A549 (cell line): ENCODE measurements at regions not wholly inside any gene's neighbourhood (a gene's known extent, or its start where the extent isn't known, plus 50 kb on each side); places are given as distances from the start of the nearest gene placed in this dataset.

Experiments
- CBX2 ChIP-seq: fragments of 200-600 bp; sonication (generic); IDR thresholded peaks from 2 replicates; pipeline ENCODE4 v1.6.1; 2016; ENCODE audit warnings: low read depth, mild to moderate bottlenecking, borderline replicate concordance
- CBX8 ChIP-seq: fragments of 200-600 bp; sonication (generic); IDR thresholded peaks from 2 replicates; pipeline ENCODE4 v1.6.1; 2016
- GATA3 ChIP-seq: IDR thresholded peaks from 2 replicates; pipeline ENCODE4 v1.6.1; 2012; ENCODE audit warnings: borderline replicate concordance
- HDAC2 ChIP-seq: fragments of 200-600 bp; sonication (generic); IDR thresholded peaks from 2 replicates; pipeline ENCODE4 v1.6.1; 2016
- JUNB ChIP-seq: fragments of >200 bp; sonication (Bioruptor Twin); formaldehyde crosslinking; IDR thresholded peaks from 2 replicates; pipeline ENCODE4 v1.6.1; 2016
- KDM5A ChIP-seq: fragments of 200-600 bp; sonication (generic); IDR thresholded peaks from 2 replicates; pipeline ENCODE4 v1.6.1; 2016; ENCODE audit warnings: antibody characterized with exemption, mild to moderate bottlenecking
- MYC ChIP-seq: IDR thresholded peaks from 2 replicates; pipeline ENCODE4 v1.6.1; 2012; ENCODE audit warnings: mild to moderate bottlenecking, inconsistent platforms, low read length, improper control_type of control experiment, borderline replicate concordance
- NFE2L2 ChIP-seq: fragments of 150-350 bp; conservative IDR thresholded peaks from 2 replicates; pipeline ENCODE4 v1.6.1; 2014; ENCODE audit warnings: low read length
- NR3C1 ChIP-seq: fragments of >200 bp; sonication (Bioruptor Twin); formaldehyde crosslinking; IDR thresholded peaks from 3 replicates; pipeline ENCODE4 v1.6.1; 2017
- POLR2A ChIP-seq: IDR thresholded peaks from 2 replicates; pipeline ENCODE4 v1.6.1; 2012; ENCODE audit warnings: mild to moderate bottlenecking, low read length
- ZC3H11A ChIP-seq: fragments of 450-650 bp; IDR thresholded peaks from 2 replicates; pipeline ENCODE4 v1.6.1; 2014; ENCODE audit warnings: antibody characterized with exemption, mild to moderate bottlenecking
- TF ChIP-seq, protein P1 (sequence below): fragments of >200 bp; sonication (Bioruptor Twin); formaldehyde crosslinking; IDR thresholded peaks from 3 replicates; pipeline ENCODE4 v1.5.1; 2016
- TF ChIP-seq, protein P2 (sequence below): IDR thresholded peaks from 2 replicates; pipeline ENCODE4 v1.6.1; 2012

GRCh38 chr12:116397148-116397547 lies 119.7 kb upstream of the MED13L start:
- TF ChIP-seq, protein P1, sequence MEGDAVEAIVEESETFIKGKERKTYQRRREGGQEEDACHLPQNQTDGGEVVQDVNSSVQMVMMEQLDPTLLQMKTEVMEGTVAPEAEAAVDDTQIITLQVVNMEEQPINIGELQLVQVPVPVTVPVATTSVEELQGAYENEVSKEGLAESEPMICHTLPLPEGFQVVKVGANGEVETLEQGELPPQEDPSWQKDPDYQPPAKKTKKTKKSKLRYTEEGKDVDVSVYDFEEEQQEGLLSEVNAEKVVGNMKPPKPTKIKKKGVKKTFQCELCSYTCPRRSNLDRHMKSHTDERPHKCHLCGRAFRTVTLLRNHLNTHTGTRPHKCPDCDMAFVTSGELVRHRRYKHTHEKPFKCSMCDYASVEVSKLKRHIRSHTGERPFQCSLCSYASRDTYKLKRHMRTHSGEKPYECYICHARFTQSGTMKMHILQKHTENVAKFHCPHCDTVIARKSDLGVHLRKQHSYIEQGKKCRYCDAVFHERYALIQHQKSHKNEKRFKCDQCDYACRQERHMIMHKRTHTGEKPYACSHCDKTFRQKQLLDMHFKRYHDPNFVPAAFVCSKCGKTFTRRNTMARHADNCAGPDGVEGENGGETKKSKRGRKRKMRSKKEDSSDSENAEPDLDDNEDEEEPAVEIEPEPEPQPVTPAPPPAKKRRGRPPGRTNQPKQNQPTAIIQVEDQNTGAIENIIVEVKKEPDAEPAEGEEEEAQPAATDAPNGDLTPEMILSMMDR: no peak
- TF ChIP-seq MYC: no peak
- TF ChIP-seq JUNB: no peak
- TF ChIP-seq NFE2L2: no peak
- no peak for TF ChIP-seq ZC3H11A
- TF ChIP-seq HDAC2: no peak
- no peak for TF ChIP-seq POLR2A
- TF ChIP-seq, protein P2, sequence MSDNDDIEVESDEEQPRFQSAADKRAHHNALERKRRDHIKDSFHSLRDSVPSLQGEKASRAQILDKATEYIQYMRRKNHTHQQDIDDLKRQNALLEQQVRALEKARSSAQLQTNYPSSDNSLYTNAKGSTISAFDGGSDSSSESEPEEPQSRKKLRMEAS: no peak
- TF ChIP-seq GATA3: no peak
- no peak for TF ChIP-seq NR3C1
- no peak for TF ChIP-seq KDM5A
- no peak for TF ChIP-seq CBX8
- no peak for TF ChIP-seq CBX2
